DMS153 (cell line): ENCODE measurements at regions not wholly inside any gene's neighbourhood (a gene's known extent, or its start where the extent isn't known, plus 50 kb on each side); places are given as distances from the start of the nearest gene placed in this dataset.
"Not testable (repeated sequence)": the region's sequence is repeated elsewhere in the genome, so short reads cannot be mapped to it uniquely, and the experiment has no call there.

ENCODE experiments used
- DNase-seq: peaks from one replicate; lab custom pipeline; 2025; lab: John Stamatoyannopoulos, UW

DNA sequence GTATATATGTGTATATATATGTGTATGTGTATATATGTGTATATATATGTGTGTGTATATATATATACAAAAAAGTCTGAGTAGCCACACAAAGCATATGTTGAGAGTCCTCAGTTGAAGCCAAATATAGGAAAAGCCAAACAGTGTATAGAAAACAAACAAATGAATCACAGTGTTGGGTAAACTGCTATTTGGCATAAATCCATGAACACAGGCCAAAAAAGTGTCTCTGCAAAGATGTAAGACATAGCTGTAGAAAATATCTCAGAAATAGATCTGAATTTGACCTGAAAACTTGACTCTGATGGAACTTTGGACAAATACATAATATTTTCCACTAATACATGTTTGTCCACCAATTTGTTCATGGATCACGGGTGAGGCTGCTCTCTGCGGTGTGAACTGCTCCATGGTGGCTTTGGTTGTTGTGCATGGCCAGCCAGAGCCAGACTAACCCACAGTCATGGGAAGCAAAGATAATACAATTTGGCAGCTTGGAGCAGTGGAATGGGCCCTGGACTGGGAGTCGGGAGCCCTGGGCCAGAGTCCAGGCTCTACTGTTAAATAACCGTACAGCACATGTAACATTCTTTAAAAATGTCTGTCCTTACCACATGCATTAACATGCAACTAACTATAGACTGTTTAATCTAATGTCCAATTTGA, 76.9 kb upstream of the EED start:
- no peak for DNase-seq

DNA sequence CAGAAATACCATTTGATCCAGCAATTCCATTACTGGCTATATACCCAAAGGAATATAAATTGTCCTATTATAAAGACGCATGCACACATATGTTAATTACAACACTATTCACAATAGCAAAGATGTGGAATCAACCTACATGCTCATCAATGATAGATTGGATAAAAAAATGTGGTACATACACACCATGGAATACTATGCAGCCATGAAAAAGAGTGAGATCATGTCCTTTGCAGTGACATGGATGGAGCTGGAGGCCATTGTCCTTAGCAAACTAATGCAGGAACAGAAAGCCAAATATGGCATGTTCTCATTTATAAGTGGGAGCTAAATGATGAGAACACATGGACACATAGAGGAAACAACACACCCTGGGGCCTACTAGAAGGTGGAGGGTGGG, 78.3 kb upstream of the EED start:
- not testable (repeated sequence) for DNase-seq

GRCh38 chr11:86164106-86164505, 80.4 kb upstream of the EED start:
- no peak for DNase-seq

- DNase-seq, result not testable (repeated sequence)
These were observed 81.2 kb upstream of the EED start for GRCh38 chr11:86163221-86163876.

DNA sequence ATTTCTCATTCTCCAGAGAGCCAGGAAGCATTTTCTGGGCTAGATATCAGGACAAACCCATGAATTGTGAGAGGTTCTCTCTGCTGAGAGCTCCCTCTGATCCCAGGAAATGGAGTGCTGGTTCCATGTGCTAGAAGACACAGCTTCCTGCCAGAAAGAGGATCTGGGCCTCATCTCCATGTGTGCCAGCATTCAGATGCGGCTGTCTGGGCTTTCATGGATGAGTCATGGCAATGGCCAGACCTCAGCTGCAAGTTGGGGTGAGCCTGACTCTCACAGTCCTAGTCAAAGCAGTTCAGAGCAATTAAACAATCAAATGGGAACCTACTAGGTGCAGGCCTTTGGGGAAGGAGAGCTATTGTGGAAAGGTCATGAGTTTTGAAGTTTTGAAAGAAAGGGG, 82.3 kb upstream of the EED start:
- DNase-seq, result no peak

GRCh38 chr11:86161837-86162236, 82.7 kb upstream of the EED start:
- no peak for DNase-seq

DNA sequence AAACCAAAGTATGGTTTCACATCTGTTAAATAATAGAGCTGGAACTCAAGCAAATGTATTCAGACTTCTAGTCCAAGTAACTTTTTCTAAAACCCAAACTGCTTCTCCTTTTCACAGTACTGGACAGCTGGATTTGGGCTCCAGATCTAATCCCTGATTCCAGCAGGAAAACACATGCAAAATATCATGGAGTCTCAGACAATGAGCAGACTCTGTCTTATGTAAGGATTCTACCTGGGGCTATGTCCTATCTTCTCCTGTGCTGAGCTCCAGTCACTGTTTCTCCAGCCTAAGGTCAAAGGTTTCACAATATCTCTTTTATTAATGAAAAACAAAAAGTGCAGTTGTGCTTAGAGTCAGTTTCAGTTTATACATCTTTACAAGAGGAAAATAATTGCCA, 83.2 kb upstream of the EED start:
- DNase-seq, result no peak

DNA sequence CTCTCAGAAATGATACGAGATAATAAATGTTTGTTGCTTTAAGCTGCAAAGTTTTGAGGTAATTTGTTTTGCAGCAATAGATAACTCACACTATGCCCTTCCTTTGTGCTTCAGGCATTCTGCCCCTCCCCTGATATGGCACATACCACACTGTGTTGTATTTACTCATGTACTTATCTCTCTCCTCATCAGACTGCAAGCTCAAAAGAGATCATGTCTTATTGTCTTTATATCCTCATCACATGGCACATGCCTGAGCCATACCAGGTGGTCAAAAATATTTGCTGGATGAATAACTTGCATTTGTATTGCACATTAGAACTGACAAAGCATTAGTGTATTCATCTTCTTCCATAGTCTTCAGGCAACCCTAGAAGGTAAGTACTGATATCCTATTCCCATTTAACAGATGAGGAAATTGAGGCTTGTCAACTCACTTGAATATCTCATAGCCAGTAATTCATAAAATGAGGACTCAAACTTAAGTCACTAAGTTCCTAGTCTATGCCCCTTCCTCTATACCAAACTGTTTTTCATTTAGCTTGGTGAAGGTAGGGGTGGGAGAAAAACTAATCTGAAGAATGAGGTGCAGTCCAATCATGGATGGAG, 83.9 kb upstream of the EED start:
- DNase-seq, result no peak

DNA sequence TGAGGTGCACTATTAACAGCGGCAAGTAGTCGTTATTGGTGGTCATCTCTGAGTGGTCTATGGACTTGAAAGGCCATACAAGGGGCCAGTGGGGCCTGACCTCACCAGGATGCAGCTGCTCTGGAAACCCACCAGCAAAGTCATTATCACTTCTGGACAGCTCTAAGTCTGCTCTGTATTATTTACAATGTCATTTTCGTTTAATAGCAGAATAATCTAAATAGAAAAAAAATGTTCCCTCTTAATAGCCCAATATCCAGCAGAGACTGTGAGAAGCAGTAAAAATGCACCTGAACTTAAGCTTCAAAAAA, 85.0 kb upstream of the EED start:
- no peak for DNase-seq

- no peak for DNase-seq
These were observed 85.6 kb upstream of the EED start for GRCh38 chr11:86158704-86159580.

- DNase-seq, result no peak
These were observed 86.7 kb upstream of the EED start for GRCh38 chr11:86157797-86158378.

DNA sequence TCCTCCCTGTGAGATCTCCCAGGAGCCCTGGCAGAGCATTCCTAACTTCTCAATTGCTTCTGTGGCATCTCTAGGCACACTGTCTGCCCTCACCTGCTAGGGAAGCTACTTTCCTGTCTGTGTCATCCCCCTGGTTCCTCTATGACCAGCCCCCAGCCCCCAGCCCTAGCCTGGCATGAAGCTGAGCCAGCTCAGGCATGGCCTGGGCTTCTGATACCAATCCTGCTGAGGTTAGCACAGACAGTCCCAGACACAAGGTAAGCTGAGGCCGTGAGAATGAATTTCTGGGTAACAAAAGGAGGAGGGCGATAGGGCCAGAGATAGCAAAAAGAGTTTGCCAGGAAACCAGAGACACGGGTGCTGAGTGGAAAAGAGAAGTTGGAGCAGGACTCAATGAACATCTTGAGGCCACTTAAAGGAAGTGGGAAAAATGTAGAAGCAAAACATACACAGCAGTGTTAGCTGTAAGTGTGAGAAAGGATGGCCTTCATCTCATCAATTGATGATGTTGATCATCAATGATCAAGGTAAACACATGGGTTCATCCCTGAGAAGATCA, 87.6 kb upstream of the PICALM start:
- DNase-seq, result no peak

DNA sequence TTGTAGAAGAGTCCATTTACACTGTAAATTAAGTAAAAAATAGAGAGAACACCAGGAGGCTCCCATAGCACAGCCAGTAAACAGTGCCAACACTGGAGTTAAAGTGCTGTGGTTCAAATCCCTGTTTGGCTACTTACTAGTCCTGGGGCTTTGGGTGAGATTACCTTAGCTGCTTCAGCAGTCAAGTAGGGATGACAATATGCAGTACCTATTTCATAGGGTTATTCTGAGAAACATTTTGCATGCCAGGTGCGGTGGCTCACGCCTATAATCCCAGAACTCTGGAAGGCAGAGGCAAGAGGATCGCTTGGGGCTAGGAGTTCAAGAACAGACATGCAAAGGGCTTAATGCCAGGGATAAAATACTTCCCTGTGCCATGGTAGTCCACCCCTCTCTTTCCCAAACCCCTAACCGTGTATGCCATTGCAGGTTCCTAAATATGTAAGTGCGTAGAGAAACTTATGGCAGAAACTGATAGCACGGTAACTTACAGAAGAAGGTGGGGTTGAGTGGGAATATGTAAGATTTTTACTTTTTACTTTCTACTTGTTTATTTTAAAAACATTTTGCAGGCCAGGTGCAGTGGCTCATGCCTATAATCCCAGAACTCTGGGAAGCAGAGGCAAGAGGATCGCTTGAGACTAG, 86.4 kb upstream of the PICALM start:
- DNase-seq, result no peak

- no peak for DNase-seq
These were observed 84.6 kb upstream of the PICALM start for GRCh38 chr11:86153439-86153838.

GRCh38 chr11:86152901-86153300, 84.0 kb upstream of the PICALM start:
- no peak for DNase-seq

DNA sequence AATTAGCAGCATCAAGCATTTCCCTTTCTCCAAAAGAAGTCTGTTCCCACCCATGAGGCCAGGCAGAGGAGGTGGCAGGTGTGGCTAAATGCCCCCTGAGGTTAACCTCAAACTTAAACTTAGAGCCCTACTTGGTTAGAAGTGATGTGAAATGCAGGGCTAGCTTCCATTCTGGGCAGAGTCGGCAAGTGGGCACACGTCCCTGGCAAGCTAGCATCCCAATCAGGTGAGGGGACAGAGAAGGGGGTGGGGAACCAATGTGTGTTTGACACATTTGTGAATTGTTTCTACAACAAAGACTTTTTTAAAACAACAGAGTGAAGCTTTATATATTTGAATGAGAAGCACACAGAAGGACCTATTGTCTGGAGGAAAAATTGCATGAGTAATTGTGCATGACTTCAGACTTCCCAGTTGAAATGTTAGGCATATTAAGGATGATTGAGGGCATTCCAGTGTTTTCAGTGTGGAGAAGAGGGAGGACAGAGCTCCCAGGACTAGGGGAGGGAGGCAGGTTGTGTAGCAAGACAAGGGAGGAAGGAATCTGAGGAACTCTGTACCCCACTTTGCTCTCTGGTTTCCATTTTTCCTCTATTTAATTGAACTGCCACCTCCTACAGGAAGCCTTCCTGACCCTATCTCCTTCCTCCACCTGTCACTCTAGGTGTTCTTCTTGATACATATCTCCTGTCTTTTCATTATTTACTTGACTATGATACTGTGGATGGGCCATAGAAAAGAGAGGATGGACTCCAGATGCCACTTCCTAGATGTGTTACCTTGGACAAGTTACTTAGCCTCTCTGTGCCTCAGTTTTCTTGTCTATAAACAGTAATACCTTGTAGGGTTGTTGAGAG, 83.3 kb upstream of the PICALM start:
- no peak for DNase-seq

DNA sequence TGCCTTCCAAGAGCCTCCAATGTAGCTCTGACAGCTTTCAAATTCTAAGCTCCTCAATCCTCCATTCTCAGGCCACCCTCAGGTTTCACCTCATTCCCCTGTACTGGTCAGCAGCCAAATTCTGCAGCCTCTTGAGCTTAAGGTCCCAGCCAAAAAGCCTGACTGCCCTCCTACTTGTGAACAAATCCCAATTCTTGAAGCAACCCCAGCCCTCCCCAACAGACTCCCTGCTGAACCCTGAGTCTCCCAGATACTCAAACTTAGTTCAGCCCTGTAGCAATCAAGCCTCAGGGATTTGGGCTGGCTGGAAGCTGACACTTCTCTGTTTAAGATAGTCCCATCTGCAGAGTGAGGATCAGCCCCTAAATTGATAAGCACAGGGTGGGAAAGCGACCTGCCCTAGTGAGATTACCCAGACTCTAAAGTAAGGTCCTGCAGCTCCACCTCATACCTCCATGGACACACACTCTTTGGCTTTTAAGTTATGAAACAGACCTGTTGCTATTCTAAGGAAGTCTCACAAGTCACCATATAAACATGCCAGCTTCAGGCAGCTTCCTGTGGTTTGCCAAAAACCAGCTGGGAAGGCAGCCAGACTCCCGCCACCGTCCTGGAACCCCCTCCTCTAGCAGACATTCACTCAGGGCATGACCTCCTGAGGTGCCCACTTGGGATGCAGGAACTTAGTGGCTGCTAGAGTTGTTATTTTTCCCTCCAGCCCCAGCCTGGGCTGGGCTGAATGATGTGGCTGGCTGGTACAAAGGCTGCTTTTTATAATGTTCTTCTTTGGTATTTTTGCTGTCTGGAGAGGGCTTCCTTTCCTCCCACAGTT, 82.5 kb upstream of the PICALM start:
- DNase-seq, result no peak

- DNase-seq, result no peak
These were observed 81.9 kb upstream of the PICALM start for GRCh38 chr11:86150847-86151173.

- DNase-seq, result no peak
These were observed 80.9 kb upstream of the PICALM start for GRCh38 chr11:86149792-86150191.

DNA sequence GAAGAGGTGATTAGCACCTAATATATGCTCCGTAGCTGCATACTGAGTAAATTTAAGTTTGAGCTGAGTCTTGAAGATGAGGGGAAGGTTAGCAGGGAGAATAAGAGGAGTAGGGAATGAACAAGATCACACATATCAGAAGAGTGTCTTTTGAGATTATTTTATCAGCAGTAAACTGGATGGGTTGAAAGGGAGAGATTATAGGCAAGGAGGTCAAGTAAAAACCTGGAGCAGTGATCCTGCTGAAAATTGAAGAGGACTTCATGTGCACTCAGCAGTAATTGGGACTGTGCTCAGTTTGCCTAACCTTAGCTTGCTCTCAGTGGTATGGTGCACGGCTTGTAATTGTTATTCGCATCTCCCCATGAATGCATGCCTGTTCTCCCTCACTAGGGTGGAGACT, 79.5 kb upstream of the PICALM start:
- DNase-seq, result no peak
